ENCODE measurements at regions not wholly inside any gene's neighbourhood (a gene's known extent, or its start where the extent isn't known, plus 50 kb on each side); places are given as distances from the start of the nearest gene placed in this dataset.

DNA sequence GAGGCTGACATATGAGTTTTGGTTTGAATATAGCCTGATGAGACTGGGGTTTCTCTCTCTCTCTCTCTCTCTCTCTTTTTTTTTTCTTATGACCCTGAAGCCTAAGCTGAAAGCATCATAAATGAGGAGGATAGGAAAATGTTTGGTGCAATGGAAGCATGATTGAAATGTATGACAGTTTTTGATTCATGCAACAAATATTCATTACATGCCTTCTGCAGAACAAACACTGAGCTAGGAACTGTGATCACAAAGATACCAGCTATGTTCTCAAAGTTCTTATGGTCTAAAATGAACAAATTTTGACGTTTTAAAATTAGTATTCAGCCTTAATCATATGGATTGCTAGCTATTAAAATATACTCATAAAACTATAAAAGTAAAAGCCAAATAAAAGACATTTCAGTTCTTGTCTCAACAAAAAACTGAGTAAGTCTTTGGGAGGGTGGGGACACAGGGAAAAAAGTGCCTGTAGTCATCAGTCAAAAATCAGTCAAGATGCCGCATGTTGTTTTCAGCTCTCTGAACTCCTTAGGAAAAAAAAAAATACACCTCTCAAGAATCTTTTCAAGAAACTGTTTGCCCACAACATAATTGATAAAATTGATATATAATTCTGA is 57.2 kb downstream of the NKX6-1 start:
- TF ChIP-seq CTCF (conservative IDR thresholded peaks at IDR 0.05) (no peak), EZH2 (IDR thresholded peaks at IDR 0.05; ENCODE audit: low read depth) (no peak)
